ENCODE measurements at regions not wholly inside any gene's neighbourhood (a gene's known extent, or its start where the extent isn't known, plus 50 kb on each side); places are given as distances from the start of the nearest gene placed in this dataset.

GRCh38 chr18:51248685-51249084, 51.2 kb upstream of the MEX3C start:
- POLR2A ChIA-PET, result no interaction called here
- Histone ChIP-seq H3K4me3 (ENCODE audit: low read depth in 2 of 2, low read length in 1 of 2) (no peak overlapping the region), H3K4me1 (ENCODE audit: control insufficient read depth in 1 of 2, insufficient read depth in 2 of 2, low read depth in 1 of 2, low read length in 1 of 2) (peaks cover 0 to 4% of the 10 kb centered on the region in 2 experiments; a peak in 1 of 4 replicates), H3K9me2 (no peaks in the 10 kb centered on the region), H3K27me3 (ENCODE audit: insufficient read depth) (no peaks in the 10 kb centered on the region), H3F3A (replicated peaks; ENCODE audit: insufficient read depth) (no peaks in the 10 kb centered on the region), H2AFZ (ENCODE audit: low read depth) (no peak overlapping the region), H3K4me2 (no peak overlapping the region), H3K9ac (no peak overlapping the region), H3K9me3 (no peaks in the 10 kb centered on the region), H3K36me3 (replicated peaks in 1 of 2; ENCODE audit: control insufficient read depth in 1 of 2, insufficient read depth in 2 of 2, low read length in 1 of 2) (no peaks in the 10 kb centered on the region), H3K79me2 (ENCODE audit: insufficient read depth) (no peaks in the 10 kb centered on the region), H4K20me1 (ENCODE audit: insufficient read depth) (no peaks in the 10 kb centered on the region), H3K27ac (ENCODE audit: low read depth in 2 of 2, low read length in 1 of 2) (no peak overlapping the region)
- DNase-seq, result no peak
- TF ChIP-seq FOXJ3 (CRISPR knock-in tag; IDR thresholded peaks at IDR 0.05), result no peak
- TF ChIP-seq NFIC (IDR thresholded peaks at IDR 0.05; ENCODE audit: borderline replicate concordance), result no peak
- no peak for TF ChIP-seq MAX (IDR thresholded peaks at IDR 0.05; ENCODE audit: low read depth)
- TF ChIP-seq RXRA (IDR thresholded peaks at IDR 0.05; ENCODE audit: borderline replicate concordance, low read depth), result no peak
- TF ChIP-seq PBX3 (IDR thresholded peaks at IDR 0.05), result no peak
- TF ChIP-seq SMC3 (IDR thresholded peaks at IDR 0.05; ENCODE audit: low read depth, low read length), result no peak
- no peak for TF ChIP-seq GABPA (IDR thresholded peaks at IDR 0.05; ENCODE audit: low read depth)
- TF ChIP-seq IRF3 (IDR thresholded peaks at IDR 0.05; ENCODE audit: low read depth, low read length), result no peak
- TF ChIP-seq RCOR1 (IDR thresholded peaks at IDR 0.05; ENCODE audit: low read length), result no peak
- no peak for TF ChIP-seq EP300 (IDR thresholded peaks at IDR 0.05; ENCODE audit: borderline replicate concordance in 1 of 2, low read depth in 1 of 2, low read length in 1 of 2)
- TF ChIP-seq, protein P1, sequence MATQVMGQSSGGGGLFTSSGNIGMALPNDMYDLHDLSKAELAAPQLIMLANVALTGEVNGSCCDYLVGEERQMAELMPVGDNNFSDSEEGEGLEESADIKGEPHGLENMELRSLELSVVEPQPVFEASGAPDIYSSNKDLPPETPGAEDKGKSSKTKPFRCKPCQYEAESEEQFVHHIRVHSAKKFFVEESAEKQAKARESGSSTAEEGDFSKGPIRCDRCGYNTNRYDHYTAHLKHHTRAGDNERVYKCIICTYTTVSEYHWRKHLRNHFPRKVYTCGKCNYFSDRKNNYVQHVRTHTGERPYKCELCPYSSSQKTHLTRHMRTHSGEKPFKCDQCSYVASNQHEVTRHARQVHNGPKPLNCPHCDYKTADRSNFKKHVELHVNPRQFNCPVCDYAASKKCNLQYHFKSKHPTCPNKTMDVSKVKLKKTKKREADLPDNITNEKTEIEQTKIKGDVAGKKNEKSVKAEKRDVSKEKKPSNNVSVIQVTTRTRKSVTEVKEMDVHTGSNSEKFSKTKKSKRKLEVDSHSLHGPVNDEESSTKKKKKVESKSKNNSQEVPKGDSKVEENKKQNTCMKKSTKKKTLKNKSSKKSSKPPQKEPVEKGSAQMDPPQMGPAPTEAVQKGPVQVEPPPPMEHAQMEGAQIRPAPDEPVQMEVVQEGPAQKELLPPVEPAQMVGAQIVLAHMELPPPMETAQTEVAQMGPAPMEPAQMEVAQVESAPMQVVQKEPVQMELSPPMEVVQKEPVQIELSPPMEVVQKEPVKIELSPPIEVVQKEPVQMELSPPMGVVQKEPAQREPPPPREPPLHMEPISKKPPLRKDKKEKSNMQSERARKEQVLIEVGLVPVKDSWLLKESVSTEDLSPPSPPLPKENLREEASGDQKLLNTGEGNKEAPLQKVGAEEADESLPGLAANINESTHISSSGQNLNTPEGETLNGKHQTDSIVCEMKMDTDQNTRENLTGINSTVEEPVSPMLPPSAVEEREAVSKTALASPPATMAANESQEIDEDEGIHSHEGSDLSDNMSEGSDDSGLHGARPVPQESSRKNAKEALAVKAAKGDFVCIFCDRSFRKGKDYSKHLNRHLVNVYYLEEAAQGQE (IDR thresholded peaks at IDR 0.05; ENCODE audit: low read depth, low read length), result no peak
- CTCF ChIA-PET, result interaction anchor here (1.2 kb wide), 1 partner anchor 29 kb away, joined by 3 read pairs; no protein-coding TSS in a partner anchor
- WGBS (ENCODE audit: low lambda C conversion rate), result 82% methylated on average over 2 of the region's 2 CpGs

- Histone ChIP-seq H3K4me3 (ENCODE audit: low read depth in 2 of 2, low read length in 1 of 2) (no peak overlapping the region), H3K27me3 (ENCODE audit: insufficient read depth) (no peaks in the 10 kb centered on the region), H2AFZ (ENCODE audit: low read depth) (no peak overlapping the region), H3K4me1 (ENCODE audit: control insufficient read depth in 1 of 2, insufficient read depth in 2 of 2, low read depth in 1 of 2, low read length in 1 of 2) (peaks cover 0 to 4% of the 10 kb centered on the region in 2 experiments; a peak in 1 of 4 replicates), H4K20me1 (ENCODE audit: insufficient read depth) (no peaks in the 10 kb centered on the region), H3K9me2 (no peaks in the 10 kb centered on the region), H3K9ac (no peak overlapping the region), H3F3A (replicated peaks; ENCODE audit: insufficient read depth) (no peaks in the 10 kb centered on the region), H3K4me2 (no peak overlapping the region), H3K27ac (ENCODE audit: low read depth in 2 of 2, low read length in 1 of 2) (no peak overlapping the region; a peak in 1 of 4 replicates), H3K9me3 (no peaks in the 10 kb centered on the region), H3K79me2 (ENCODE audit: insufficient read depth) (no peaks in the 10 kb centered on the region), H3K36me3 (replicated peaks in 1 of 2; ENCODE audit: control insufficient read depth in 1 of 2, insufficient read depth in 2 of 2, low read length in 1 of 2) (no peaks in the 10 kb centered on the region)
- 34% methylated on average over 4 of the region's 4 CpGs for WGBS (ENCODE audit: low lambda C conversion rate)
- ChIA-PET POLR2A (no interaction called here), CTCF (no interaction called here)
- TF ChIP-seq, protein P2, sequence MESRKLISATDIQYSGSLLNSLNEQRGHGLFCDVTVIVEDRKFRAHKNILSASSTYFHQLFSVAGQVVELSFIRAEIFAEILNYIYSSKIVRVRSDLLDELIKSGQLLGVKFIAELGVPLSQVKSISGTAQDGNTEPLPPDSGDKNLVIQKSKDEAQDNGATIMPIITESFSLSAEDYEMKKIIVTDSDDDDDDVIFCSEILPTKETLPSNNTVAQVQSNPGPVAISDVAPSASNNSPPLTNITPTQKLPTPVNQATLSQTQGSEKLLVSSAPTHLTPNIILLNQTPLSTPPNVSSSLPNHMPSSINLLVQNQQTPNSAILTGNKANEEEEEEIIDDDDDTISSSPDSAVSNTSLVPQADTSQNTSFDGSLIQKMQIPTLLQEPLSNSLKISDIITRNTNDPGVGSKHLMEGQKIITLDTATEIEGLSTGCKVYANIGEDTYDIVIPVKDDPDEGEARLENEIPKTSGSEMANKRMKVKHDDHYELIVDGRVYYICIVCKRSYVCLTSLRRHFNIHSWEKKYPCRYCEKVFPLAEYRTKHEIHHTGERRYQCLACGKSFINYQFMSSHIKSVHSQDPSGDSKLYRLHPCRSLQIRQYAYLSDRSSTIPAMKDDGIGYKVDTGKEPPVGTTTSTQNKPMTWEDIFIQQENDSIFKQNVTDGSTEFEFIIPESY (IDR thresholded peaks at IDR 0.05; ENCODE audit: borderline replicate concordance, low read depth), result no peak
- no peak for DNase-seq
Measured at GRCh38 chr18:51250006-51250405, 52.5 kb upstream of the MEX3C start.

Measured in SK-N-SH (cell line).